ENCODE measurements at regions not wholly inside any gene's neighbourhood (a gene's known extent, or its start where the extent isn't known, plus 50 kb on each side); places are given as distances from the start of the nearest gene placed in this dataset.
A peak's percentile ranks its signal among the peaks of the same experiment; 100 is the strongest.

- Histone ChIP-seq H3K4me1 (ENCODE audit: control insufficient read depth in 2 of 2, insufficient read depth in 2 of 2, low read length in 2 of 2) (peaks cover 11% of the 10 kb centered on the region in 2 donors), H2AFZ (ENCODE audit: insufficient read depth, low read depth, low read length, poor library complexity, severe bottlenecking) (no peak overlapping the region), H3K27ac (ENCODE audit: low read length in 2 of 2) (no peak overlapping the region), H3K79me2 (ENCODE audit: control insufficient read depth, insufficient read depth, low read length) (no peaks in the 10 kb centered on the region), H3K36me3 (replicated peaks in 1 of 2; ENCODE audit: control extremely low read depth in 1 of 2, control insufficient read depth in 1 of 2, extremely low read depth in 1 of 2, insufficient read depth in 2 of 2, low read length in 1 of 2) (no peaks in the 10 kb centered on the region), H3K9ac (ENCODE audit: low read length) (no peak overlapping the region), H3K9me3 (ENCODE audit: control extremely low read depth in 1 of 3, control insufficient read depth in 2 of 3, insufficient read depth in 1 of 3, low read length in 2 of 3) (no peaks in the 10 kb centered on the region), H3K27me3 (replicated peaks in 1 of 4; ENCODE audit: control extremely low read depth in 1 of 4, control insufficient read depth in 3 of 4, insufficient read depth in 4 of 4, low read length in 3 of 4) (no peaks in the 10 kb centered on the region), H4K20me1 (ENCODE audit: control insufficient read depth, insufficient read depth, low read length, poor library complexity, severe bottlenecking) (no peaks in the 10 kb centered on the region), H3K4me3 (ENCODE audit: control extremely low read depth in 1 of 5, extremely low read depth in 1 of 5, insufficient read depth in 1 of 5, low read depth in 2 of 5, low read length in 4 of 5) (no peak overlapping the region), H3K4me2 (replicated peaks; ENCODE audit: low read depth, low read length, poor library complexity, severe bottlenecking) (no peak overlapping the region)
- Mint-ChIP-seq H3K27ac (no peak overlapping the region), H3K27me3 (no peaks in the 10 kb centered on the region), H3K4me1 (peaks cover 15% of the 10 kb centered on the region), H3K9me3 (ENCODE audit: insufficient read depth) (no peaks in the 10 kb centered on the region), H3K4me3 (no peak overlapping the region)
- ChIA-PET CTCF (no interaction called here), POLR2A (no interaction called here)
- TF ChIP-seq CTCF (IDR thresholded peaks at IDR 0.05) (no peak), EZH2 (IDR thresholded peaks at IDR 0.05; ENCODE audit: borderline replicate concordance, insufficient read depth, low read depth, low read length, poor library complexity, severe bottlenecking) (no peak)
- DNase-seq (no peak), ATAC-seq (ENCODE audit: low read depth) (no peak)
- intact Hi-C loops (cut with micrococcal nuclease): no loop called here
- WGBS (ENCODE audit: insufficient coverage): no CpG with 5 or more reads among the region's 3 CpGs
Measured at GRCh38 chr6:148689168-148689567, 57.7 kb upstream of the UST start.

- CTCF ChIA-PET: interaction anchor here (0.9 to 2.0 kb wide), 4 partner anchors 13 to 116 kb away, joined by 3 to 10 read pairs (median 3); no protein-coding TSS in a partner anchor
Measured at GRCh38 chr6:148693882-148694484, 52.8 kb upstream of the UST start.

More at GRCh38 chr6:148693882-148694484, 52.8 kb upstream of the UST start:
- Histone ChIP-seq H2AFZ (ENCODE audit: insufficient read depth, low read depth, low read length, poor library complexity, severe bottlenecking) (peak overlapping the region; percentile 39), H4K20me1 (ENCODE audit: control insufficient read depth, insufficient read depth, low read length, poor library complexity, severe bottlenecking) (no peaks in the 10 kb centered on the region), H3K27me3 (replicated peaks in 1 of 4; ENCODE audit: control extremely low read depth in 1 of 4, control insufficient read depth in 3 of 4, insufficient read depth in 4 of 4, low read length in 3 of 4) (no peaks in the 10 kb centered on the region), H3K9ac (ENCODE audit: low read length) (peak overlapping the region; percentile 20), H3K9me3 (ENCODE audit: control extremely low read depth in 1 of 3, control insufficient read depth in 2 of 3, insufficient read depth in 1 of 3, low read length in 2 of 3) (no peaks in the 10 kb centered on the region), H3K4me3 (ENCODE audit: control extremely low read depth in 1 of 5, extremely low read depth in 1 of 5, insufficient read depth in 1 of 5, low read depth in 2 of 5, low read length in 4 of 5) (peak overlapping the region in 1 of 5 experiments; percentile 27), H3K79me2 (ENCODE audit: control insufficient read depth, insufficient read depth, low read length) (no peaks in the 10 kb centered on the region), H3K27ac (ENCODE audit: low read length in 2 of 2) (peak overlapping the region; percentile 62 to 76), H3K36me3 (replicated peaks in 1 of 2; ENCODE audit: control extremely low read depth in 1 of 2, control insufficient read depth in 1 of 2, extremely low read depth in 1 of 2, insufficient read depth in 2 of 2, low read length in 1 of 2) (no peaks in the 10 kb centered on the region), H3K4me2 (replicated peaks; ENCODE audit: low read depth, low read length, poor library complexity, severe bottlenecking) (peak overlapping the region; percentile 52), H3K4me1 (ENCODE audit: control insufficient read depth in 2 of 2, insufficient read depth in 2 of 2, low read length in 2 of 2) (peaks cover 19 to 22% of the 10 kb centered on the region in 2 donors)
- DNase-seq: peak; percentile 69
- peaks cover 27% of the 10 kb centered on the region for H3K4me1 Mint-ChIP-seq
- peak; percentile 97 for ATAC-seq (ENCODE audit: low read depth)
- POLR2A ChIA-PET: interaction anchor here (0.9 to 1.1 kb wide), 2 partner anchors 16 to 67 kb away, joined by 3 read pairs; no protein-coding TSS in a partner anchor
- peak overlapping the region; percentile 90 for H3K27ac Mint-ChIP-seq
- TF ChIP-seq CTCF (IDR thresholded peaks at IDR 0.05) (no peak), EZH2 (IDR thresholded peaks at IDR 0.05; ENCODE audit: borderline replicate concordance, insufficient read depth, low read depth, low read length, poor library complexity, severe bottlenecking) (no peak)
- H3K4me3 Mint-ChIP-seq: peak overlapping the region; percentile 67
- no peaks in the 10 kb centered on the region for H3K27me3 Mint-ChIP-seq
- H3K9me3 Mint-ChIP-seq (ENCODE audit: insufficient read depth): no peaks in the 10 kb centered on the region
- WGBS (ENCODE audit: insufficient coverage): 100% methylated on average over 2 of the region's 3 CpGs
- intact Hi-C loops (cut with micrococcal nuclease): loop anchor here (2.0 kb wide), 1 partner anchor 15 kb away; no protein-coding TSS in a partner anchor

All from B cell (primary cell).